ENCODE measurements at regions not wholly inside any gene's neighbourhood (a gene's known extent, or its start where the extent isn't known, plus 50 kb on each side); places are given as distances from the start of the nearest gene placed in this dataset.

- TF ChIP-seq CHD7 (IDR thresholded peaks at IDR 0.05; ENCODE audit: insufficient replicate concordance, low read length) (no peak), SIX5 (IDR thresholded peaks at IDR 0.05; ENCODE audit: low read depth, low read length) (no peak), MAFK (IDR thresholded peaks at IDR 0.05; ENCODE audit: low read depth, low read length) (no peak), RAD21 (IDR thresholded peaks at IDR 0.05 in 1 of 2, conservative IDR thresholded peaks at IDR 0.05 in 1 of 2; ENCODE audit: low read depth in 2 of 2, low read length in 2 of 2) (peak in 1 of 2 experiments; percentile 24; a peak in 1 of 4 replicates), POLR2A (IDR thresholded peaks at IDR 0.05; ENCODE audit: control extremely low read depth in 1 of 2, low read depth in 2 of 2, low read length in 2 of 2) (no peak), CTCF (IDR thresholded peaks at IDR 0.05; ENCODE audit: control extremely low read depth in 1 of 3, insufficient read depth in 1 of 3, low read depth in 1 of 3, low read length in 3 of 3) (peak in 2 of 3 experiments; percentile 13 to 25; a peak in 2 of 4 replicates), BCL11A (IDR thresholded peaks at IDR 0.05; ENCODE audit: low read depth in 2 of 2, low read length in 2 of 2) (no peak)
Measured at GRCh38 chr10:123451618-123452245, 214.4 kb upstream of the GPR26 start (continued).

Measured in H1 (cell line).